ENCODE measurements at regions not wholly inside any gene's neighbourhood (a gene's known extent, or its start where the extent isn't known, plus 50 kb on each side); places are given as distances from the start of the nearest gene placed in this dataset.

DNA sequence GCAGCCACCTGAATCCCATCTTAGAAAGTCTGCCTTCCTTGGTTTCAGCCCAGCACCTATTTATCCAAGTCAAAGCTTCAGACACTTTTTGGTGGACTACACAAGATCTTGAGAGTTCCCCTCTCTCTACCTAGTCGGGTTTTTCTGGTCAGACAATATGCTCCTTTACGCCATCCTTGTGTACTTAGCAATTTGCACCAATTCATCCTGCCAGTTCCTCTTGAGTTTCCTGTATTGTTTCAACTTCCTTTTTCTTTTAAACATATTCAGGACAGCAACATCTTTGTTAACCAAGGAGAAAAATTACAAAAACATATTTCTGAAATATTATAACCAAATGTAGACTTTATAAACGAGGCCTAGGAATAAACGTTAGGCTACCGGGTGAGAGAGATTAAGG, 368.2 kb upstream of the CADM1 start:
- FAIRE-seq: no peak

- FAIRE-seq: no peak
Observed at GRCh38 chr11:115871161-115871760, 367.0 kb upstream of the CADM1 start.

GRCh38 chr11:115869780-115870431, 365.7 kb upstream of the CADM1 start:
- no peak for FAIRE-seq

- FAIRE-seq: no peak
Observed at GRCh38 chr11:115869131-115869530, 364.9 kb upstream of the CADM1 start.

- no peak for FAIRE-seq
Observed at GRCh38 chr11:115860246-115860645, 356.0 kb upstream of the CADM1 start.

- FAIRE-seq: no peak
Observed at GRCh38 chr11:115848611-115849010, 344.4 kb upstream of the CADM1 start.

GRCh38 chr11:115848080-115848479, 343.9 kb upstream of the CADM1 start:
- no peak for FAIRE-seq

DNA sequence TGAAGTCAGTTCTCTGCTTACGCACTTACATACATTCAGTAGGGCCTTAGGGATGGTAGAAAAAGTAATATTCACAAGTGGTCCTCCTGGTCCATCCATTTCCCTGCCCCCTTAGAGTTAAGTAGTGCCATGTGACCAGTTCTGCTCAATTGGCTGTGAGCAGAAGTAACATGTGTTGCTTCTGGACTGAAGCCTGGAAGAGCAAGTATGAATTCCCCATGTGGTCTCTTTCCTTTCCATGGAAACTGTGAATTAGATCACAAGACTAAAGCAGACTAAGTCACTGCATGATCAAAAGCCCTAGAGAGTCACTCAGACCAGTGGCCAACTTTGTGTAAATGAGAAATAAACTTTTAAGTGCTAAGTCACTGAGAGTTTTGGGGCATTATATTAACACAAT, 341.7 kb upstream of the CADM1 start:
- no peak for FAIRE-seq

GRCh38 chr11:115843685-115844084, 339.5 kb upstream of the CADM1 start:
- FAIRE-seq: no peak

DNA sequence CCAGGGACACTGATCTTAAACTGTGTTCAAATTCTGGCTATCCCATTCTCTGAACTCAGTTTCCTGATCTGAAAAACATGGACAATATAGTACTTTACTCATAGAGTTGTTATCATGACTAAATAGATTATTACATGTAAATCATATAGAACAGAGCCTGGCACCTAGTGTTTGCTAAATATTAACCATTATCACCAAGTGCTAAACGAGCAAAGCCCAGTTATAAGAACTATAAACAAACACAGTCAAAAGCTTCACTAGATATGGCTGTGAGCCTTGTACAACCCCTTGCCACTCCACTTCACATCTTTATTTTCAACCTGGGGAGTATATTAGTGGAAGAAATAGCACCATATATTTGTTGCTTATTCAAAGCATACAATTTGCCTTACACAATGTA, 338.9 kb upstream of the CADM1 start:
- FAIRE-seq: no peak

- FAIRE-seq: no peak
Observed at GRCh38 chr11:115820026-115820425, 315.8 kb upstream of the CADM1 start.

DNA sequence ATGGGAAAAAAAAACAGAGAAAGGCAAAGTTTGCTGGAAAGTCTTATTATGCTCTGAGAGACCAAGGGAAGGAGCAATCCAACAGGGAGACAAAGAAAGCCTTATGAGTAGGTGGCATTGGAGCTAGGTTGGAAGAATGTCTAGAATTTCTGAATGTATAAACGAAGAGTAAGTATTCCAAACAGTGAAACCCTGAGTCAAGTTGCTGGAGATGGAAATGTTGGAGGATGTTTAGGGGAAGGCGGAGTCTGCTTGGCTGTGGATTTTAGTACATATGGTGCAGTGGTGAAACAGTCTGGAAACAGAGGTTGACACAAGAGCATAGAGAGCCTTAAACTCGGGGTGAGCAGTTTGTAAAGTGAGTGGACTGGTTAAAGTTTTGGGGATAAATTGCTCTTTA, 314.8 kb upstream of the CADM1 start:
- FAIRE-seq: no peak

DNA sequence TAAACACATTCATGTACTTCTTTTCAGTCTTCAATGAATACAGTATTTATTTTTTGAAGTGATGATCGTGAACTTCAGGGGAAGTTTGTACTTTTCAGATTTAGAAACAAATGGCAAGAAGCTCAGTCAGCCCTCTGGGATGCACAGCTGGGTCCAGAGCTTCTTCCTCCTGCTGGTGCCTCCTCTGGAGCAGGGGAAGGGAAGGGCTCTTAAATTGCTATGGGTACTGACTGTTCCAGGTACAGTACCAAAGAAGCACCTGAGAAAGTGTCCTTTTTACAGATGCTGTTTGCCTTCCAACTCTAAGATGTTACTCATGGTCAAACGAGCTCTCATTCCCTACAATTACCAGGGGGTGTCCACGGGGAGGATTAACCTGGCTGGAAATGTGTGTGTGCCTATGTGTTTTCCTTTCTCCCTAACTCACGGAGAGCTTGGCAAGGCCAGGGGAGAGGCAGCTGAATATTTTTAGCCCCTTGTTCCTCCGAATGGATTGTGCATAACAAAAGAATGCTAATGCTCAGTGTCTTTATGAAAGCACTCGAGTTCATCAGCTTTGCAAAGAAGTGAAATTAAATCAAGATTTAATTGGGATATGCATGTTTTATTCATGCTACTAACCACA, 313.7 kb upstream of the CADM1 start:
- FAIRE-seq: no peak

GRCh38 chr11:115808351-115808940, 304.2 kb upstream of the CADM1 start:
- FAIRE-seq: no peak

DNA sequence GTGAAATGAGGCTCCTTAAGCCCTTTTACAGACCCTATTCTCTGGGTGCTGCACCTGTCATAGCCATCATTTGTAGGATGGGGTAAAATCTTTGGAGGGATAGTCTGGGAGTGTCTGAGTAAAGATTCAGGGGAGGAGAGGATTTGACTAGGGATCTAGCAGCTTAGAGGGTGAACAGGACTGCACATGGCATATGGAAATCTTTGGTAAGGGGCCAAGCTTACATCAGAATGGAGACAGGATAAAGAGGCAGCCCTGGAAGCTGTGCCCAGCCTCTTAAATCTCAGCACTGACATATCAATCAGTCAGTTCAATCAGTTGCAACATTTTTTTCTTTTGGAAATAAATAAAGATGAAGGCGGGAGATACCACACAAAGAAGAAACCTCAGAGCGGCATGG, 301.8 kb upstream of the CADM1 start:
- FAIRE-seq: no peak

DNA sequence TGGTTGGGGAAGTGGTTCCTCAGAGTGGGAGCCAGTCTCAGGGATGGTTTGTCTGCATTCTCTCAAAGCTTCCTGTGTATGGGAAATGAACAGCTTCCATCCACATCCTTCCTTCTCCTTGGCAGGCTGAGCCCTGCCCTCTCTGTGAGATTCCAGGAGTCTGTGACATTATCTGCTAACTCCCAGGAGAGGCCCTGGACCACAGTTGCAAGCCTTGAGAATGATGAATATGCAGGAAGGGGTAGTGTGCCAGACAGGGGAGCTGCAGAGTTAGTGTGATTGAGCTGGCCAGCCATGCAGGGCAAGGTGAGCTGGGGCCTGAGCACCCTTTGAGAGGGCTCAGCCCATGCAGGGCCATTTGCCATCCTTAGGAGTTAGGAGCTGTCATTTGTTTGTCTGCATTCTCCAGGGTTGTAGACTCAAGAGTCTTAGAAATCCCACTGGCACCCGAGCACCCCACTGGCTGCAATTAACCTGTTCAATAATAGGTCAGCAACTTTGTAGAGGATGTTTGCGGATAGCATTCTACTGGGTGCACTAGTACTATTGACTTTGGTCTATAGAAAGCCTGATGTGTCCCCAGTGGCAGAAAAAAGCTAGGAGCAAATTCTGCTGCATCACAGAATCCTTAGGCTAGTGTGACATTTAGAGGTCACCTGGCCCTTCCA, 299.0 kb upstream of the CADM1 start:
- FAIRE-seq: no peak

DNA sequence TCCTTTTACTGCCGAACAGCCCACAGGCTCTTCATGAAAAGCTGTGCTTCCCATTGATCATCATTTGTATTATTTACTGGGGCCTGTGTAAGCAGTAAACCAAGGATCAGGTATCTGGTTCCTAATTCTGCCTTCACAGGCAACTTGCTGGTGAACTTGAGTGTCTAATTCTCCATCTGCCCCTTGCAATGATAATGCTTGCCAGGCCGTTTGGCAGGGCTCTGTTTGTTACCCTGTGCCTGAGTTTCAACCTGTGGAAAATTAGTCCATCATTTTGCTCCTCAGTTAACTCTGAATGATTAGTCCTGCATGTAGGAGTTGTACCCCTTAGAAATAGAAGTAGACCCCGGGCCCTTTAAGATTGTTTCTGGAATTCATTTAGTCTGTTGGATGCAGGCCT, 298.4 kb upstream of the CADM1 start:
- FAIRE-seq: no peak

DNA sequence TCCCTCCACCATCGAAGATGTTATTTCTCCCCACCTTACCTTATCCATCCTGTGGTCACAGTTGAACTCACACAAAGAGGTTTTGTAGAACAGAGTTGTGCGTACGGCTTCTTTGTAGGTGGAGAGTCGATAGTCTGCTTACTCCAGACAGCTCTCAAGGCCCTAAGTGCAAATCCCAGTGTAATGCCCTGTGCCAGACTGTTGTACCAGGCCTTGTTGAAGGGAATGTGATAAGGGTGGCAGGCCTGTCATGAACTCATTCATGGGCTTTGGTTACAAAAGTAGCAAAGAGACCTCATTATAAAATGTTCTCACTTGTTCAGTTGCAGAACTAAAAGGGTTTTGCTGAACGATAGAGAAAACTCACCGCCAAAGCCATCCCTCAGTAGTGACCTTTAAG, 288.7 kb upstream of the CADM1 start:
- FAIRE-seq: no peak

- no peak for FAIRE-seq
Observed at GRCh38 chr11:115787302-115787701, 283.1 kb upstream of the CADM1 start.

- no peak for FAIRE-seq
Observed at GRCh38 chr11:115784796-115785521, 280.7 kb upstream of the CADM1 start.

- FAIRE-seq: no peak
Observed at GRCh38 chr11:115780646-115781362, 276.6 kb upstream of the CADM1 start.

GRCh38 chr11:115778928-115779650, 274.9 kb upstream of the CADM1 start:
- no peak for FAIRE-seq

All from islet of Langerhans (tissue), 1 donor.